Ishikawa (cell line): ENCODE measurements at regions not wholly inside any gene's neighbourhood (a gene's known extent, or its start where the extent isn't known, plus 50 kb on each side); places are given as distances from the start of the nearest gene placed in this dataset.

Source experiments
- CEBPB ChIP-seq: IDR thresholded peaks from 2 replicates; pipeline ENCODE4 v1.6.1; 2012
- CREB1 ChIP-seq: IDR thresholded peaks from 2 replicates; pipeline ENCODE4 v1.6.1; 2012; ENCODE audit warnings: low read depth
- EGR1 ChIP-seq: IDR thresholded peaks from 2 replicates; pipeline ENCODE4 v1.6.1; 2012
- EP300 ChIP-seq: IDR thresholded peaks from 2 replicates; pipeline ENCODE4 v1.6.1; 2012; ENCODE audit warnings: borderline replicate concordance
- FOXM1 ChIP-seq: IDR thresholded peaks from 2 replicates; pipeline ENCODE4 v1.6.1; 2012; ENCODE audit warnings: low read depth, borderline replicate concordance
- MAX ChIP-seq: IDR thresholded peaks from 2 replicates; pipeline ENCODE4 v1.6.1; 2012
- NFIC ChIP-seq: IDR thresholded peaks from 2 replicates; pipeline ENCODE4 v1.6.1; 2012
- RAD21 ChIP-seq: IDR thresholded peaks from 2 replicates; pipeline ENCODE4 v1.6.1; 2012; ENCODE audit warnings: low read depth
- REST ChIP-seq: IDR thresholded peaks from 2 replicates; pipeline ENCODE4 v1.6.1; 2012; ENCODE audit warnings: low read depth, mild to moderate bottlenecking
- TAF1 ChIP-seq: IDR thresholded peaks from 2 replicates; pipeline ENCODE4 v1.6.1; 2012; ENCODE audit warnings: low read depth, mild to moderate bottlenecking
- TCF12 ChIP-seq: IDR thresholded peaks from 2 replicates; pipeline ENCODE4 v1.6.1; 2012; ENCODE audit warnings: low read depth
- TEAD4 ChIP-seq: IDR thresholded peaks from 2 replicates; pipeline ENCODE4 v1.6.1; 2012
- USF1 ChIP-seq: IDR thresholded peaks from 2 replicates; pipeline ENCODE4 v1.6.1; 2012
- YY1 ChIP-seq: IDR thresholded peaks from 2 replicates; pipeline ENCODE4 v1.6.1; 2012; ENCODE audit warnings: low read depth
- ZBTB7A ChIP-seq: IDR thresholded peaks from 2 replicates; pipeline ENCODE4 v1.6.1; 2012; ENCODE audit warnings: low read depth

- TF ChIP-seq RAD21 (no peak), ZBTB7A (no peak), CEBPB (no peak), USF1 (no peak), REST (no peak), MAX (no peak), NFIC (no peak), CREB1 (no peak), YY1 (no peak), EP300 (no peak), TCF12 (no peak), FOXM1 (no peak), EGR1 (no peak), TAF1 (no peak), TEAD4 (no peak)
Measured at GRCh38 chr2:128526455-128526976, 207.8 kb upstream of the HS6ST1 start.

GRCh38 chr2:128528133-128528532 lies 209.5 kb upstream of the HS6ST1 start:
- TF ChIP-seq USF1 (no peak), RAD21 (no peak), TEAD4 (no peak), FOXM1 (no peak), YY1 (no peak), CEBPB (no peak), NFIC (no peak), EP300 (no peak), CREB1 (no peak), TAF1 (no peak), TCF12 (no peak), MAX (no peak), REST (no peak), EGR1 (no peak), ZBTB7A (no peak)

GRCh38 chr2:128530025-128530573 lies 211.4 kb upstream of the HS6ST1 start:
- no peak for TF ChIP-seq RAD21
- TF ChIP-seq TEAD4: no peak
- no peak for TF ChIP-seq NFIC
- no peak for TF ChIP-seq EP300
- TF ChIP-seq YY1: no peak
- TF ChIP-seq ZBTB7A: no peak
- no peak for TF ChIP-seq EGR1
- no peak for TF ChIP-seq USF1
- TF ChIP-seq TAF1: no peak
- TF ChIP-seq TCF12: no peak
- TF ChIP-seq CEBPB: no peak
- TF ChIP-seq REST: no peak
- TF ChIP-seq FOXM1: no peak
- no peak for TF ChIP-seq MAX
- no peak for TF ChIP-seq CREB1
